T-helper 2 cell (primary cell): ENCODE measurements at regions not wholly inside any gene's neighbourhood (a gene's known extent, or its start where the extent isn't known, plus 50 kb on each side); places are given as distances from the start of the nearest gene placed in this dataset.

Source experiments
- DNase-seq, 5 experiments: peaks; one replicate each; pipeline versions ENCODE4 v3.0.0 to v3.0.0-alpha.2; 2012 to 2022

DNA sequence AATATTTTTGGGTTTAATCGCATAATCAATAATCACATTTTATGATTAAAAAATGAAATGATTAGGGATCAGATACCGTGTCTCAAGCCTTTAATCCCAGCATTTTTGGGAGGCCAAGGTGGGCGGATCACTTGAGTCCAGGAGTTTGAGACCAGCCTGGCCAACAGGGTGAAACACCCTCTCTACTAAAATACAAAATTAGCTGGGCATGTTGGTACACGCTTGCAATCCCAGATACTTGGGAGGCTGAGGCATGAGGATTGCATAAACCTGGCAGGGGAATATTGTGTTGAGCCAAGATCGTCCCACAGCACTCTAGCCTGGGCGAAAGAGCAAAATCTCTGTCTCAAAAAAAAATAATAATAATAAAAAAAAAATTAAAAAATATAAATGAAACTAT lies 1581.4 kb downstream of the KCNT2 start:
- DNase-seq, result no peak

DNA sequence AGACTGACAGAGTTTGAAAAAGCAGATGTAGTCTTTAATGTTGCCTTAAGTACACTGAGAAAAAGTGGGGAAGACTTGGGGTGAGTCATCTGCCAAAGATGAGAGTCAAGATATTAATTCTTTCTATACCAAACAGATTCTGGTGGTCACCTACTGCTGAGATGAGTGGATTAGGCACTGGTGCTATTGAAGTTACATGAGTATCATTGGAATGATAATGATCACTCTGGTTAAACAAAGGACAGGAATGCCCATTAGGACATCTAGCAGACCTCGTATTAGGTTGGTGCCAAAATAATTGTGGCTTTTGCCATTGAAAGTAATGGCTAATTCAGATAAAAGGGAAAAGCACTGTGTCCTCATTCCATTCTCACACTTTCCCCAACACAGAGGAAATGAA lies 1588.9 kb downstream of the KCNT2 start:
- no peak for DNase-seq

DNA sequence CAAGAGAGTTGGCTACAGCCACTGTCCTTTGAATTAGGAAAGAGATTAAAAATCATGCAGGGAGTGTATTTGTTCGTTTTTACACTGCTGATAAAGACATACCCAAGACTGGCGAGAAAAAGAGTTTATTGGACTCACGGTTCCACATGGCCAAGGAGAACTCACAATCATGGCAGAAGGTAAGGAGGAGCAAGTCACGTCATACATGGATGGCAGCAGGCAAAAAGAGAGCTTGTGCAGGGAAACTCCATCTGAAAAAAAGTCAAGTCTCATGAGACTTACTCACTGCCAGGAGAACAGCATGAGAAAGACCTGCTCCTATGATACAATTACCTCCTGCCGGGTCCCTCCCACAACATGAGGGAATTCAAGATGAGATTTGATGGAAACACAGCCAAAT lies 1595.2 kb downstream of the KCNT2 start:
- no peak for DNase-seq

DNA sequence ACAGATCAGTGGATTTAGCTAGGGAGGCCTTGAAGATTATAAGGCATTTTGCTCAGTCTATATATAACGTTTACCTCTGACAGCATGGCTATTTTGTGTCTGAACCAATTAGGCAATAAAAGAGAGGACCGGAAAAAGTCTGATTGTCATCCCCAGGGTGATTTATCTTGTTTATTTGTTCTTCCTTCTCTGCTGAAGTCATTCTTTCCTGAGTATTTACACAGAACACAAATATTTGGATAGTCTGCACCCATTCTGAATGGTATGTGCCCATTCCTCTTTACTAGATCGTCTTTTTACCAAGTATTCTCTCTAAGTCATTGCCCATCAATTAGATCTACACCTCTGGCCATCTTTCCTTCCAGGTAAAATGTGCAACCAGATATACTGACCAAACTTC lies 1602.9 kb downstream of the KCNT2 start:
- no peak for DNase-seq

- no peak for DNase-seq
These were observed 1617.8 kb downstream of the KCNT2 start for GRCh38 chr1:194990483-194990882.

DNA sequence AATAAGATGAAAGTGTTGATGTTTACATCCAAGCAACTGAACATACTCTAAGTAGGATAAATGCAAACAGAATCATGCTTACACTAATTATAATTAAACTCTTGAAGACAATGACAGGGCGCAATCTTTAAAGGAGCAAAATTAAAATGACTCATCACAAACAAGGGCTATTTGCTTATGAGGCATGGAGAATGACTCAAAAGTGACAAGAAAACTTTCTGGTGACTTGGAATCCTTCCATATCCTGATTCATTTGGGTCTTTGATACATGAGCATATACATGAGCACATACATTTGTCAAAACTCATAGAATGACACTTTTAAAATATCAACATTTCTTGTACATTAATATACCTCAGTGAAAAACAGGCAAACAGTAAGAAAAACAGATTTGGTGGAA lies 1632.3 kb downstream of the KCNT2 start:
- no peak for DNase-seq

GRCh38 chr1:194968916-194969315 lies 1639.3 kb downstream of the KCNT2 start:
- DNase-seq, result no peak

DNA sequence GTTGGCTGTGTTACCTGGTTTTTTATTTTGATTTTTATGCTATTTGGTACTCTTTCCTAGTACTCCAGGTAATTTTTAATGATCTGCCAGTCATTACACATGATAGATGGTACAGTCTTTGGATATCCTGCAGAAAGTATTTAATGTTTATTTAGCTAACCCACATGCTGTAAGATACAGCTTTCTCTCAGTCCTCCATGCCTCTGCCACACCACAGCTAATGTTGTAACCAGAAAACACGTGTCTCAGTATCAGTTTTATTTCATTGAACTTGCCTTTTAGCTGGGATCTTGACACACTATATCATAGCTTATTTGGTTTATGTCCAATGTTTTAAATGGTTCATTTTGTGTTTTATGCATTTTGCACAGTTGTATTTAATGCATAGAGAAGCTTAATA lies 1648.4 kb downstream of the KCNT2 start:
- no peak for DNase-seq

GRCh38 chr1:194952171-194952570 lies 1656.1 kb downstream of the KCNT2 start:
- no peak for DNase-seq

- no peak for DNase-seq
These were observed 1657.7 kb downstream of the KCNT2 start for GRCh38 chr1:194950584-194950983.

DNA sequence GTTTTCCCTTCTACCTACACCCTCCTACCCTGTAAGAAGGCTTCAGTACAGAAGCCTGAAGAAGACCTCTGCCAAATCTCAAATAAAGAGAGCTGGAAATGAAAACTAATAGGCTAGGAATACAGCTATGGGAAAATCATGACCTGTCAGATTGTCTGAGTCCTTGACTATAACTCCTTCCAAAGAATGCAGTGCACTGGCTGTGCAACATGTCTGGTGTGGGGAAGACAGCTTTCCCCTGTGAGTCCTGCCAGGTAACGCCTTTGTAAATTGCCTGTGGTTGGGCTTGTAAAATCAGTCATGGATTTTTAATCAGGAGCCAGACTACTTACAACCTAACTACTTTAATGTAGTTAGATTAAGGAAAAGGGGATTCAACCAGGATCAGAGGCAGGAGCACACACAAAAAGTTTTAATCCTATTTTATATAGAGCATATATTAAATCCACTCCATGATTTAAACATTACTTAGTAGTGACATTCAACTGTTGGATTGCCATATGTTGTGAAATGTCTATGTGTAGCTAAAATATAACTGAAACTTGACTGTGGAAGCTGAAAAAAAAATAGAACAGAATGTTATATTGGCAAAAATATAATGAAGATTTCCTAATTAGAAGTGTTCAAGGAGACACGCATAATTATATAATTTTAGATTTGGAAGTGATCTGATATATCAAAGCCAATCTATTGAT lies 1667.8 kb downstream of the KCNT2 start:
- DNase-seq, result no peak

- DNase-seq, result no peak
These were observed 1672.4 kb downstream of the KCNT2 start for GRCh38 chr1:194935864-194936263.

- DNase-seq, result no peak
These were observed 1677.1 kb downstream of the KCNT2 start for GRCh38 chr1:194931166-194931565.

DNA sequence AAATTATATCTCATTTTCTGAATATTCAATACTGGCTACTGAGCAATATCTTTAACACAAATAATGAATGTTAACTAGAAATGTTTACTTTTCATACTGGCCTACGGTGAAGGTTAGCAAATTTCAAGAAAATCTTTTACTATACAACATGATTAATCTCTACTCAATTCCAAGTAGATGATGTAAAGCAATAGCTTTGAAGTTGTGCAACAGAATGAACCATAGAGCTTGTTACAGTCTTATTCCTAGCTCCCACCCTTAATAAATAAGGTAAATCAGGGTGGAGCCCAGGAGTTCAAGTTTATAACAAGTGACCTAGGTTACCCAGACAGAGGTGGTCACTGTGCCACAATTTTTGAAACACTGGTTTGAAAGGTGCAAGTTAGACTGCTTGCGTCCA lies 1678.1 kb downstream of the KCNT2 start:
- no peak for DNase-seq

- DNase-seq, result no peak
These were observed 1678.9 kb downstream of the KCNT2 start for GRCh38 chr1:194929357-194929756.

DNA sequence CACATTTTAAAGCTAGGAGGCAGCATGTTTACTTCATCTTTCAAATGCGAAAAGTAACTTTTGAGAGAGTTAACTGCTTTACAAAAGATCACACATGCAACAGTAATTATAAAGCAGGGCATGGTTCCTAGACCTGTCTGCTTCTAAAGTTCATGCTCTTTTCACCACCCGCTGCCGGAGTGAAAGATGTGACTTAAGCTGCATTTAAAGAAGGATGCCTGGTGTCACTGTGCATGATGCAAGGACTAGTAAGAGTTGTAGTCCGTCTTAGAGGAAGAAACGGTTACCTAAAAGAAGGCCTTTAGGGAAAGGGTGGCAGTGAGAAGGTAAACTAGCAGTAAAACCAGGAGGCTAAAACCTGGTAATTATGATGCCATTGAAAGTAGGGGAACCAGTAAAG lies 1689.1 kb downstream of the KCNT2 start:
- DNase-seq, result no peak

- DNase-seq, result no peak
These were observed 1690.5 kb downstream of the KCNT2 start for GRCh38 chr1:194917769-194918168.

DNA sequence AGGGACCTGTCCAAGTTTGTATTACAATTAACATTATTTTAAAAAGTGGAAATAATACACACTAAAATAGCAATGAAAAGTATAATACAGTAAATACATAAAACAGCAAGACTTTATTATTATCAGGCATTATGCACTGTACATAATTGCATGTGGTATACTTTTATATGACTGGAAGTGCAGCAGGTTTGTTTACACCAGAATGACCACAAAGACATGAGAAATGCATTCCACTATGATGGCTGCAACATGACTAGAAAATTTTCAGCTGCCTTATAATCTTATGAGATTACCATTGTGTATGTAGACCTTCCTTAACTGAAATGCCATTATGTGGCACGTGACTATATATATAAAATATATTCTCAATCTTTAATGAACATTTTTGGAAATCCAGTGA lies 1699.6 kb downstream of the KCNT2 start:
- DNase-seq, result no peak

GRCh38 chr1:194903524-194903923 lies 1704.7 kb downstream of the KCNT2 start:
- no peak for DNase-seq

DNA sequence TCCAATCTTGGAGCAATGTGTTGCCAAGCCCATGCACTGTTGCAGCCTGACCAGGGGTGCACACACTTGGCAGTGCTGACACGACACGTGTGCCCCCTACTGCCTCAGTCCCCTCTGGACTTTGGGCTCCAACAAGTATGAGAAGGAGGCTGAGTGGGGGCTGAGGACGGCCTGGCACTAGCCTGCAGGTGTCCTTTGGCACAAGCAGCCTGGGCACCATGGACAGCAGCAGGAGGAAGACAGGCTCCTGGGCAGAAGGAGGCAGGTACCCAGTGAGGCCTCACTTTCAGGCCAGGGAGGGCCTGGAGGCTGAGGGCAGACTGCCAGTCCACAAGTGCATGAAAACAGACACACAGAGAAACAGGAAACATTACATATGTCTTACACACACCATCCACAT lies 1702.9 kb upstream of the B3GALT2 start:
- DNase-seq, result no peak

DNA sequence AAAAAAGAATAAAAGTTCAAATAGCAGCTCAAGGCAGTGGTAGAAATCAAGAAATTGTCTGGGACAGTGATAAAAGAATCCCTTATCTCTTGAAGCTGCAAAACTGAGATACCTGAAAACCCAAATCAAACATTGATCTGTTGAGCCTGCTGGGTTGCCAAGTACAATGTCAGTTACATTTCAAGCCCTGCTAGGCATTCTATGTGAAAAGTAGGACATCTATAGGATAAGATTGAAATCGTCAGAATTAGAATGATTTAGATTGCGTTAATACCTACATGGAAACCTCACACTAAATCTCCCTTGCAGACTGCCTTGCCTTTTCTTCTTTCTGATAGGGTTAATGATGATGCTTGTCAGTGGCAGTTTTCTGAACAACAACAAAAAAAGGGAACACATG lies 1684.4 kb upstream of the B3GALT2 start:
- DNase-seq, result no peak

GRCh38 chr1:194866153-194866552 lies 1679.7 kb upstream of the B3GALT2 start:
- DNase-seq, result no peak

- DNase-seq, result no peak
These were observed 1679.0 kb upstream of the B3GALT2 start for GRCh38 chr1:194865383-194865782.

GRCh38 chr1:194862129-194862528 lies 1675.7 kb upstream of the B3GALT2 start:
- DNase-seq, result no peak
